NCI-H446 (cell line): ENCODE measurements at regions not wholly inside any gene's neighbourhood (a gene's known extent, or its start where the extent isn't known, plus 50 kb on each side); places are given as distances from the start of the nearest gene placed in this dataset.

Experiments used
- DNase-seq, 2 experiments: peaks; one replicate each; lab custom pipeline; 2025; lab: John Stamatoyannopoulos, UW

GRCh38 chr6:88558981-88559380 is 392.8 kb upstream of the CNR1 start:
- no peak for DNase-seq

GRCh38 chr6:88556663-88557062 is 390.5 kb upstream of the CNR1 start:
- no peak for DNase-seq

- no peak for DNase-seq
These were observed 382.9 kb upstream of the CNR1 start for GRCh38 chr6:88548891-88549505.

- no peak for DNase-seq
These were observed 381.6 kb upstream of the CNR1 start for GRCh38 chr6:88547768-88548167.

- DNase-seq: no peak
These were observed 379.8 kb upstream of the CNR1 start for GRCh38 chr6:88545991-88546390.

GRCh38 chr6:88544986-88545612 is 379.0 kb upstream of the CNR1 start:
- DNase-seq: no peak

GRCh38 chr6:88539295-88539764 is 373.2 kb upstream of the CNR1 start:
- no peak for DNase-seq

- no peak for DNase-seq
These were observed 372.7 kb upstream of the CNR1 start for GRCh38 chr6:88538840-88539239.

- no peak for DNase-seq
These were observed 372.1 kb upstream of the CNR1 start for GRCh38 chr6:88538130-88538706.

- no peak for DNase-seq
These were observed 370.0 kb upstream of the CNR1 start for GRCh38 chr6:88536071-88536625.

GRCh38 chr6:88535306-88535705 is 369.2 kb upstream of the CNR1 start:
- no peak for DNase-seq

GRCh38 chr6:88532241-88532860 is 366.2 kb upstream of the CNR1 start:
- no peak for DNase-seq

GRCh38 chr6:88529726-88530125 is 363.6 kb upstream of the CNR1 start:
- no peak for DNase-seq

- no peak for DNase-seq
These were observed 354.3 kb upstream of the CNR1 start for GRCh38 chr6:88520445-88520844.

- DNase-seq: no peak
These were observed 353.8 kb upstream of the CNR1 start for GRCh38 chr6:88520017-88520338.

- DNase-seq: no peak
These were observed 353.3 kb upstream of the CNR1 start for GRCh38 chr6:88519301-88520016.

GRCh38 chr6:88517737-88518136 is 351.6 kb upstream of the CNR1 start:
- DNase-seq: no peak

- DNase-seq: no peak
These were observed 347.8 kb upstream of the CNR1 start for GRCh38 chr6:88513920-88514319.

- no peak for DNase-seq
These were observed 347.3 kb upstream of the CNR1 start for GRCh38 chr6:88513471-88513870.

GRCh38 chr6:88512951-88513350 is 346.8 kb upstream of the CNR1 start:
- peak in 1 of 2 experiments; percentile 8 for DNase-seq

- DNase-seq: no peak
These were observed 336.2 kb upstream of the CNR1 start for GRCh38 chr6:88502391-88502790.
